ENCODE measurements at regions not wholly inside any gene's neighbourhood (a gene's known extent, or its start where the extent isn't known, plus 50 kb on each side); places are given as distances from the start of the nearest gene placed in this dataset.
A peak's percentile ranks its signal among the peaks of the same experiment; 100 is the strongest.

- no peak for DNase-seq (ENCODE audit: low read depth)
Observed at GRCh38 chr4:156497486-156497885, 474.1 kb downstream of the PDGFC start.

- no peak for DNase-seq (ENCODE audit: low read depth)
Observed at GRCh38 chr4:156496797-156497196, 474.8 kb downstream of the PDGFC start.

GRCh38 chr4:156495836-156496235, 475.8 kb downstream of the PDGFC start:
- no peak for DNase-seq (ENCODE audit: low read depth)

- DNase-seq (ENCODE audit: low read depth), result no peak
Observed at GRCh38 chr4:156495091-156495490, 476.5 kb downstream of the PDGFC start.

GRCh38 chr4:156493858-156494257, 477.7 kb downstream of the PDGFC start:
- no peak for DNase-seq (ENCODE audit: low read depth)

- DNase-seq (ENCODE audit: low read depth), result no peak
Observed at GRCh38 chr4:156487107-156487506, 484.5 kb downstream of the PDGFC start.

- no peak for DNase-seq (ENCODE audit: low read depth)
Observed at GRCh38 chr4:156481845-156482244, 489.8 kb downstream of the PDGFC start.

GRCh38 chr4:156477636-156478035, 494.0 kb downstream of the PDGFC start:
- DNase-seq (ENCODE audit: low read depth), result no peak

GRCh38 chr4:156476359-156476758, 495.2 kb downstream of the PDGFC start:
- peak; percentile 79 for DNase-seq (ENCODE audit: low read depth)

- DNase-seq (ENCODE audit: low read depth), result peak; percentile 47
Observed at GRCh38 chr4:156475322-156475721, 496.3 kb downstream of the PDGFC start.

- no peak for DNase-seq (ENCODE audit: low read depth)
Observed at GRCh38 chr4:156473151-156473550, 498.4 kb downstream of the PDGFC start.

- DNase-seq (ENCODE audit: low read depth), result no peak
Observed at GRCh38 chr4:156472624-156473023, 499.0 kb downstream of the PDGFC start.

GRCh38 chr4:156459584-156459983, 505.9 kb upstream of the CTSO start:
- no peak for DNase-seq (ENCODE audit: low read depth)

- DNase-seq (ENCODE audit: low read depth), result no peak
Observed at GRCh38 chr4:156456830-156457229, 503.2 kb upstream of the CTSO start.

GRCh38 chr4:156443488-156443887, 489.8 kb upstream of the CTSO start:
- no peak for DNase-seq (ENCODE audit: low read depth)

- DNase-seq (ENCODE audit: low read depth), result no peak
Observed at GRCh38 chr4:156442912-156443311, 489.2 kb upstream of the CTSO start.

GRCh38 chr4:156439576-156440200, 486.0 kb upstream of the CTSO start:
- DNase-seq (ENCODE audit: low read depth), result no peak

- no peak for DNase-seq (ENCODE audit: low read depth)
Observed at GRCh38 chr4:156437666-156438065, 484.0 kb upstream of the CTSO start.

GRCh38 chr4:156422576-156422975, 468.9 kb upstream of the CTSO start:
- no peak for DNase-seq (ENCODE audit: low read depth)

GRCh38 chr4:156420623-156421022, 467.0 kb upstream of the CTSO start:
- DNase-seq (ENCODE audit: low read depth), result no peak

GRCh38 chr4:156419080-156419685, 465.5 kb upstream of the CTSO start:
- no peak for DNase-seq (ENCODE audit: low read depth)

- no peak for DNase-seq (ENCODE audit: low read depth)
Observed at GRCh38 chr4:156414406-156414805, 460.7 kb upstream of the CTSO start.

- no peak for DNase-seq (ENCODE audit: low read depth)
Observed at GRCh38 chr4:156413239-156414135, 459.8 kb upstream of the CTSO start.
